LNCaP clone FGC (cell line): ENCODE measurements at regions not wholly inside any gene's neighbourhood (a gene's known extent, or its start where the extent isn't known, plus 50 kb on each side); places are given as distances from the start of the nearest gene placed in this dataset.

Source experiments
- DNase-seq: peaks from one replicate; pipeline ENCODE4 v3.0.0-alpha.2; 2011; ENCODE audit warnings: low read depth
- H3K4me3 ChIP-seq: 2 replicates; pipeline ENCODE4 v1.5.1; 2011; ENCODE audit warnings: mild to moderate bottlenecking, low read depth, low read length, control low read depth
- CTCF ChIP-seq: IDR thresholded peaks from 2 replicates; pipeline ENCODE4 v1.5.1; 2012; ENCODE audit warnings: mild to moderate bottlenecking; ENCODE audit not compliant: control insufficient read depth, insufficient read depth; ENCODE audit errors: extremely low read depth

GRCh38 chr1:115911294-115911693, 65.0 kb upstream of the SLC22A15 start:
- H3K4me3 ChIP-seq: no peak overlapping the region
- DNase-seq: peak; percentile 72
- no peak for TF ChIP-seq CTCF

- no peak overlapping the region for H3K4me3 ChIP-seq
- TF ChIP-seq CTCF: no peak
- no peak for DNase-seq
These were observed 64.2 kb upstream of the SLC22A15 start for GRCh38 chr1:115912116-115912515.

- no peak overlapping the region for H3K4me3 ChIP-seq
- TF ChIP-seq CTCF: no peak
- DNase-seq: no peak
These were observed 53.5 kb upstream of the SLC22A15 start for GRCh38 chr1:115922801-115923200.

GRCh38 chr1:115924770-115925169, 51.5 kb upstream of the SLC22A15 start:
- TF ChIP-seq CTCF: no peak
- DNase-seq: no peak
- no peak overlapping the region for H3K4me3 ChIP-seq

- TF ChIP-seq CTCF: no peak
- no peak for DNase-seq
- H3K4me3 ChIP-seq: no peak overlapping the region
These were observed 50.8 kb upstream of the SLC22A15 start for GRCh38 chr1:115925467-115925866.
